K562 (cell line): ENCODE measurements at regions not wholly inside any gene's neighbourhood (a gene's known extent, or its start where the extent isn't known, plus 50 kb on each side); places are given as distances from the start of the nearest gene placed in this dataset.

Experiments used
- ATAC-seq: fragments of 200-7000 bp; cut with Tn5 transposase; 3 replicates; pipeline ENCODE4 v1.9.1; 2020; ENCODE audit warnings: moderate library complexity
- BruUV-seq: library from RNA; stranded (reverse); fragments of 400-500 nt; replicated peaks from 2 replicates; lab custom pipeline; 2021; lab: Mats Ljungman, UMichigan
- CTCF ChIA-PET: fragments of 300-600 bp; formaldehyde crosslinking; extraction: SDS; loops from one replicate; lab custom pipeline; 2021; ENCODE audit warnings: low intra/inter-chr PET ratio; lab: Yijun Ruan, JAX
- POLR2A ChIA-PET: fragments of 300-600, 350-650 bp; sonication (Branson Sonifier 250); formaldehyde crosslinking; extraction: SDS; loops from one replicate; lab custom pipeline; 2021; ENCODE audit warnings: antibody characterized with exemption, inconsistent platforms; lab: Yijun Ruan, JAX
- DNase-seq, 4 experiments: peaks; one replicate each; pipeline versions ENCODE4 v3.0.0 to v3.0.0-alpha.2; 2011 to 2018; ENCODE audit warnings: low spot score in 3 of 4, mixed read lengths in 3 of 4; ENCODE audit errors: extremely low read depth in 1 of 4
- FAIRE-seq: peaks from 2 replicates; lab custom pipeline; 2011; peaks lifted over from hg19 to GRCh38; lab: Jason Lieb, UNC
- H2AFZ ChIP-seq: 2 replicates; pipeline ENCODE4 v1.6.0; 2011; ENCODE audit warnings: low read depth, low read length, control low read depth, inconsistent platforms
- H3K27ac ChIP-seq: fragments of 200-600 bp; 3 replicates; pipeline ENCODE4 v1.8.0; 2011; ENCODE audit warnings: low read depth, mild to moderate bottlenecking, control low read depth, inconsistent platforms, low read length, moderate library complexity, mixed read lengths; ENCODE audit errors: extremely low read depth
- H3K27me3 ChIP-seq, 2 experiments: fragments of 300-600 bp in 1 of 2; 2 replicates in 1 of 2; 3 replicates in 1 of 2; pipeline versions ENCODE4 v1.6.0 to v1.8.0; 2011; ENCODE audit warnings: inconsistent platforms in 2 of 2, low read length in 2 of 2, mild to moderate bottlenecking in 1 of 2, mixed read lengths in 1 of 2, moderate library complexity in 1 of 2; ENCODE audit not compliant: control insufficient read depth in 2 of 2, insufficient read depth in 2 of 2
- H3K36me3 ChIP-seq: fragments of 300-600 bp; 3 replicates; pipeline ENCODE4 v1.8.0; 2011; ENCODE audit warnings: mild to moderate bottlenecking, low read length, inconsistent platforms; ENCODE audit not compliant: control insufficient read depth, insufficient read depth
- H3K4me1 ChIP-seq, 2 experiments: fragments of 200-600 bp in 1 of 2; replicated peaks in 1 of 2; 2 replicates in 1 of 2; 3 replicates in 1 of 2; pipeline versions ENCODE4 v1.5.1 to v1.8.0; 2011; ENCODE audit warnings: inconsistent platforms in 2 of 2, low read length in 2 of 2, mild to moderate bottlenecking in 1 of 2, mixed read lengths in 1 of 2, moderate library complexity in 1 of 2; ENCODE audit not compliant: control insufficient read depth in 2 of 2, insufficient read depth in 2 of 2
- H3K4me2 ChIP-seq: 2 replicates; pipeline ENCODE4 v1.6.1; 2011; ENCODE audit warnings: low read length, control low read depth, inconsistent platforms, mixed read lengths; ENCODE audit not compliant: insufficient read depth
- H3K4me3 ChIP-seq: fragments of 200-600 bp; sonication (generic), shearing (Covaris generic); 2 replicates; pipeline ENCODE4 v1.5.1; 2016; ENCODE audit warnings: control low read depth, inconsistent platforms
- H3K79me2 ChIP-seq: fragments of 200-600 bp; 3 replicates; pipeline ENCODE4 v1.8.0; 2011; ENCODE audit warnings: low read length, inconsistent platforms; ENCODE audit not compliant: control insufficient read depth, insufficient read depth
- H3K9ac ChIP-seq, 2 experiments: 2 replicates each; pipeline versions ENCODE4 v1.6.0 to v1.6.1; 2011; ENCODE audit warnings: low read depth in 2 of 2, low read length in 2 of 2, control low read depth in 1 of 2, inconsistent platforms in 1 of 2, mild to moderate bottlenecking in 1 of 2, mixed read lengths in 1 of 2; ENCODE audit not compliant: insufficient read depth in 1 of 2
- H3K9me1 ChIP-seq: one replicate; pipeline ENCODE4 v1.6.0; 2011; ENCODE audit warnings: inconsistent platforms, mild to moderate bottlenecking, low read length, moderate library complexity; ENCODE audit not compliant: control insufficient read depth, insufficient read depth
- H3K9me3 ChIP-seq: replicated peaks from 2 replicates; pipeline ENCODE4 v1.5.1; 2011; ENCODE audit warnings: low read depth, low read length, inconsistent platforms; ENCODE audit not compliant: control insufficient read depth, insufficient read depth
- H4K20me1 ChIP-seq: replicated peaks from 2 replicates; pipeline ENCODE4 v1.6.1; 2011; ENCODE audit warnings: low read length, inconsistent platforms, mixed read lengths; ENCODE audit not compliant: control insufficient read depth, insufficient read depth
- CXXC5 ChIP-seq: fragments of 250-450 bp; sonication (Bioruptor Pico); IDR thresholded peaks from 2 replicates; pipeline ENCODE4 v1.8.0; 2022; ENCODE audit warnings: inconsistent platforms, mild to moderate bottlenecking, moderate library complexity
- E2F1 ChIP-seq: sonication (generic); formaldehyde crosslinking; IDR thresholded peaks from 2 replicates; pipeline ENCODE4 v1.8.1; 2023; ENCODE audit warnings: mild to moderate bottlenecking, missing genetic modification reagents, moderate library complexity
- GTF2F1 ChIP-seq: IDR thresholded peaks from 2 replicates; pipeline ENCODE4 v1.6.1; 2011; ENCODE audit warnings: low read depth, low read length, improper control_type of control experiment
- IFI16 ChIP-seq: fragments of 250-450 bp; sonication (Bioruptor Pico); IDR thresholded peaks from 2 replicates; pipeline ENCODE4 v2.1.2; 2022; ENCODE audit warnings: mild to moderate bottlenecking, inconsistent platforms
- PHF8 ChIP-seq: fragments of 200-600 bp; sonication (generic); IDR thresholded peaks from 2 replicates; pipeline ENCODE4 v1.6.1; 2012; ENCODE audit warnings: mixed run types, mild to moderate bottlenecking, inconsistent platforms, low read length, moderate library complexity, borderline replicate concordance
- U2AF1 ChIP-seq: fragments of 200-400 bp; formaldehyde crosslinking; optimal IDR thresholded peaks from 2 replicates; pipeline ENCODE3; 2017; ENCODE audit warnings: mild to moderate bottlenecking, low read depth, low read length, moderate library complexity
- ZNF586 ChIP-seq: fragments of 450-650 bp; formaldehyde crosslinking; conservative IDR thresholded peaks from 2 replicates; pipeline ENCODE4 v1.4.0; 2020; ENCODE audit warnings: mild to moderate bottlenecking, moderate library complexity
- WGBS: fragments of 100-300 bp; shearing (Covaris generic); methylation state at CpG from one replicate; pipeline ENCODE4 v1.1.6; 2016; ENCODE audit warnings: low coverage, mixed read lengths; ENCODE audit not compliant: insufficient coverage; ENCODE audit errors: missing lambda C conversion rate; 5-methylcytosine and 5-hydroxymethylcytosine counted together
- in situ Hi-C: fragments of 300-500 bp; cut with MboI; formaldehyde crosslinking; loops from 4 replicates; pipeline ENCODE4 v1.15.0; 2018; ENCODE audit warnings: inconsistent platforms, mixed read lengths
- intact Hi-C: fragments of 100-400 bp; cut with micrococcal nuclease; formaldehyde crosslinking; loops from 2 replicates; pipeline ENCODE4 v1.14.2; 2022
- TF ChIP-seq, protein P1 (sequence below), 2 experiments: fragments of 450-650 bp in 1 of 2; IDR thresholded peaks; 2 replicates each; pipeline ENCODE4 v1.6.1; 2011 to 2017; ENCODE audit warnings: low read depth in 2 of 2, antibody characterized with exemption in 1 of 2, borderline replicate concordance in 1 of 2, low read length in 1 of 2, mild to moderate bottlenecking in 1 of 2, mixed read lengths in 1 of 2; ENCODE audit not compliant: control insufficient read depth in 1 of 2
- TF ChIP-seq, protein P2 (sequence below), 2 experiments: fragments of 200-800 bp in 1 of 2; sonication (Bioruptor generic) in 1 of 2; sonication (generic) in 1 of 2; formaldehyde crosslinking in 1 of 2; IDR thresholded peaks in 1 of 2; conservative IDR thresholded peaks in 1 of 2; 2 replicates each; pipeline versions ENCODE4 v1.5.0 to v1.6.1; 2016 to 2020; ENCODE audit warnings: missing compliant biosample characterization in 1 of 2, missing genetic modification characterization in 1 of 2, missing genetic modification reagents in 1 of 2

DNA sequence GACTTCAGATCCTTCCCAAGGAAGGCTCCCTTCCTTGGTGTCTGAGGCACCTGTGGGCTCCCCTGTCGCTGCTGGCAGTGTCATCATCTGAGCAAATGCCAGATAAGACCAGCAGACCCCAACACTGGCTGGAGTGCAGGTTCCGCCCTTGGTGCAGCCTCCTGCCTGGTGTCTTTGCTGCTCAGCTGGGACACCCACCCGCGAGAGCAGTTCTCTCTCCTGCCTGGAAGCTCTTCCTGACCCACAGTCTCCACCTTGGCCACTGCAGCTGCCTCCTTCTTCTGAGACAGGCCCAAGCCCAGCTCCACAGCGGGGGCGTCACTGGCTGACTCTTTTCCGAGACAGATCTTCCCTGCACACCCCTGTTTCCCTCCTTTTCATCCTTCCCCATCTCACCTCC, 395.7 kb upstream of the MAP3K7 start:
- H4K20me1 ChIP-seq: no peaks in the 10 kb centered on the region
- 2% methylated on average over 6 of the region's 7 CpGs for WGBS
- DNase-seq (no peak), FAIRE-seq (no peak), ATAC-seq (no peak)
- H3K36me3 ChIP-seq: no peaks in the 10 kb centered on the region
- no peaks in the 10 kb centered on the region for H3K9me1 ChIP-seq
- no peaks in the 10 kb centered on the region; a peak in 1 of 5 replicates for H3K27me3 ChIP-seq
- TF ChIP-seq PHF8: no peak
- no peak for TF ChIP-seq E2F1 (CRISPR knock-in tag)
- no peak for TF ChIP-seq CXXC5
- no peak for TF ChIP-seq GTF2F1
- TF ChIP-seq ZNF586 (CRISPR knock-in tag): no peak
- TF ChIP-seq, protein P1, sequence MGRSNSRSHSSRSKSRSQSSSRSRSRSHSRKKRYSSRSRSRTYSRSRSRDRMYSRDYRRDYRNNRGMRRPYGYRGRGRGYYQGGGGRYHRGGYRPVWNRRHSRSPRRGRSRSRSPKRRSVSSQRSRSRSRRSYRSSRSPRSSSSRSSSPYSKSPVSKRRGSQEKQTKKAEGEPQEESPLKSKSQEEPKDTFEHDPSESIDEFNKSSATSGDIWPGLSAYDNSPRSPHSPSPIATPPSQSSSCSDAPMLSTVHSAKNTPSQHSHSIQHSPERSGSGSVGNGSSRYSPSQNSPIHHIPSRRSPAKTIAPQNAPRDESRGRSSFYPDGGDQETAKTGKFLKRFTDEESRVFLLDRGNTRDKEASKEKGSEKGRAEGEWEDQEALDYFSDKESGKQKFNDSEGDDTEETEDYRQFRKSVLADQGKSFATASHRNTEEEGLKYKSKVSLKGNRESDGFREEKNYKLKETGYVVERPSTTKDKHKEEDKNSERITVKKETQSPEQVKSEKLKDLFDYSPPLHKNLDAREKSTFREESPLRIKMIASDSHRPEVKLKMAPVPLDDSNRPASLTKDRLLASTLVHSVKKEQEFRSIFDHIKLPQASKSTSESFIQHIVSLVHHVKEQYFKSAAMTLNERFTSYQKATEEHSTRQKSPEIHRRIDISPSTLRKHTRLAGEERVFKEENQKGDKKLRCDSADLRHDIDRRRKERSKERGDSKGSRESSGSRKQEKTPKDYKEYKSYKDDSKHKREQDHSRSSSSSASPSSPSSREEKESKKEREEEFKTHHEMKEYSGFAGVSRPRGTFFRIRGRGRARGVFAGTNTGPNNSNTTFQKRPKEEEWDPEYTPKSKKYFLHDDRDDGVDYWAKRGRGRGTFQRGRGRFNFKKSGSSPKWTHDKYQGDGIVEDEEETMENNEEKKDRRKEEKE (IDR thresholded peaks at IDR 0.05; ENCODE audit: borderline replicate concordance in 1 of 2, control insufficient read depth in 1 of 2, low read depth in 2 of 2, low read length in 1 of 2): no peak
- no peak for TF ChIP-seq IFI16 (CRISPR knock-in tag)
- TF ChIP-seq, protein P2, sequence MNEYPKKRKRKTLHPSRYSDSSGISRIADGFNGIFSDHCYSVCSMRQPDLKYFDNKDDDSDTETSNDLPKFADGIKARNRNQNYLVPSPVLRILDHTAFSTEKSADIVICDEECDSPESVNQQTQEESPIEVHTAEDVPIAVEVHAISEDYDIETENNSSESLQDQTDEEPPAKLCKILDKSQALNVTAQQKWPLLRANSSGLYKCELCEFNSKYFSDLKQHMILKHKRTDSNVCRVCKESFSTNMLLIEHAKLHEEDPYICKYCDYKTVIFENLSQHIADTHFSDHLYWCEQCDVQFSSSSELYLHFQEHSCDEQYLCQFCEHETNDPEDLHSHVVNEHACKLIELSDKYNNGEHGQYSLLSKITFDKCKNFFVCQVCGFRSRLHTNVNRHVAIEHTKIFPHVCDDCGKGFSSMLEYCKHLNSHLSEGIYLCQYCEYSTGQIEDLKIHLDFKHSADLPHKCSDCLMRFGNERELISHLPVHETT (CRISPR knock-in tag; conservative IDR thresholded peaks at IDR 0.05 in 1 of 2, IDR thresholded peaks at IDR 0.05 in 1 of 2): no peak
- no peak for TF ChIP-seq U2AF1
- H3K79me2 ChIP-seq: no peaks in the 10 kb centered on the region
- H3K4me3 ChIP-seq: no peak overlapping the region
- no TSS peak for BruUV-seq
- intact Hi-C loops: no loop called here
- no peak overlapping the region for H3K27ac ChIP-seq
- H2AFZ ChIP-seq: no peak overlapping the region
- no peak overlapping the region for H3K4me2 ChIP-seq
- H3K9ac ChIP-seq: no peak overlapping the region
- in situ Hi-C loops: no loop called here
- POLR2A ChIA-PET: interaction anchor here (0.6 kb wide), 1 partner anchor 765 kb away, joined by 4 read pairs; no protein-coding TSS in a partner anchor
- no peaks in the 10 kb centered on the region for H3K9me3 ChIP-seq
- no peaks in the 10 kb centered on the region for H3K4me1 ChIP-seq
- CTCF ChIA-PET: no interaction called here
